ENCODE measurements at regions not wholly inside any gene's neighbourhood (a gene's known extent, or its start where the extent isn't known, plus 50 kb on each side); places are given as distances from the start of the nearest gene placed in this dataset.

GRCh38 chr2:180368881-180369280 lies 361.8 kb upstream of the CWC22 start:
- Histone ChIP-seq H3K4me1 (ENCODE audit: control insufficient read depth in 1 of 2, insufficient read depth in 2 of 2, low read length in 2 of 2) (no peaks in the 10 kb centered on the region), H3K9me3 (ENCODE audit: control insufficient read depth in 1 of 2, insufficient read depth in 1 of 2, low read depth in 1 of 2, low read length in 2 of 2) (no peaks in the 10 kb centered on the region), H3K79me2 (ENCODE audit: insufficient read depth, low read length) (no peaks in the 10 kb centered on the region), H2AFZ (ENCODE audit: low read depth, low read length, poor library complexity, severe bottlenecking) (no peak overlapping the region), H4K20me1 (ENCODE audit: insufficient read depth) (no peaks in the 10 kb centered on the region), H3K9ac (ENCODE audit: low read length) (no peak overlapping the region), H3K9me2 (ENCODE audit: insufficient read depth) (no peaks in the 10 kb centered on the region), H3K4me3 (replicated peaks in 1 of 2; ENCODE audit: low read depth in 1 of 2, low read length in 2 of 2) (no peak overlapping the region), H3K27ac (ENCODE audit: low read depth, low read length) (no peak overlapping the region), H3K4me2 (ENCODE audit: low read length) (no peak overlapping the region), H3K27me3 (ENCODE audit: insufficient read depth, low read length) (no peaks in the 10 kb centered on the region), H3K36me3 (ENCODE audit: control insufficient read depth in 1 of 2, insufficient read depth in 2 of 2, low read length in 2 of 2) (no peaks in the 10 kb centered on the region)
- BruUV-seq (replicated peaks), result no TSS peak
- ChIA-PET RAD21 (ENCODE audit: low non-redundant PET in 1 of 2, low total read pairs in 2 of 2, uncharacterized antibody in 2 of 2, unreplicated experiment in 2 of 2) (no interaction called here), CTCF (no interaction called here), POLR2A (no interaction called here)
- intact Hi-C loops (cut with micrococcal nuclease), result no loop called here
- DNase-seq (ENCODE audit: low read depth, low spot score) (no peak), ATAC-seq (no peak)
- TF ChIP-seq REST (IDR thresholded peaks at IDR 0.05; ENCODE audit: low read depth) (no peak), JUND (IDR thresholded peaks at IDR 0.05) (no peak), SP1 (IDR thresholded peaks at IDR 0.05; ENCODE audit: low read depth) (no peak)

DNA sequence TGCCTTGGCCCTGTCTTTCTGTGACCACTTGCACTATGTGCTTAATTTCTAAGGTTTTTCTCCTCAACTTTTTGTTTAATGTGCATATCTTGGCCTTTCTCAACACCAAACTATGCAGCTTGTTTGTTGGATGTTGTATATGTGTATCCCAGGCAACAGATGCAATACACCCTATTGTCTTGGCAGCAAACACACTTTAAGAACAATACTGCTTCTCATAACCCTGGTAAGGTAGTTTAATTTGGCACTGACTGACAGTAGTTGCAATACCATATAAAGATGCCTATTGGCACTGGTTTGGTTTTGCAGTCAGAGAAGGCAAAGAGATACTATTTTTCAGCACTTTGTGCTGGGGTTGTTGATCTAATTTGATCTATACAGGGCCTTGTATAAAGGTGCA lies 360.7 kb upstream of the CWC22 start:
- Histone ChIP-seq H3K9me3 (ENCODE audit: control insufficient read depth in 1 of 2, insufficient read depth in 1 of 2, low read depth in 1 of 2, low read length in 2 of 2) (no peaks in the 10 kb centered on the region), H3K4me3 (replicated peaks in 1 of 2; ENCODE audit: low read depth in 1 of 2, low read length in 2 of 2) (no peak overlapping the region), H3K27ac (ENCODE audit: low read depth, low read length) (no peak overlapping the region), H2AFZ (ENCODE audit: low read depth, low read length, poor library complexity, severe bottlenecking) (no peak overlapping the region), H3K4me1 (ENCODE audit: control insufficient read depth in 1 of 2, insufficient read depth in 2 of 2, low read length in 2 of 2) (no peaks in the 10 kb centered on the region), H3K9me2 (ENCODE audit: insufficient read depth) (no peaks in the 10 kb centered on the region), H3K36me3 (ENCODE audit: control insufficient read depth in 1 of 2, insufficient read depth in 2 of 2, low read length in 2 of 2) (no peaks in the 10 kb centered on the region), H3K4me2 (ENCODE audit: low read length) (no peak overlapping the region), H4K20me1 (ENCODE audit: insufficient read depth) (no peaks in the 10 kb centered on the region), H3K79me2 (ENCODE audit: insufficient read depth, low read length) (no peaks in the 10 kb centered on the region), H3K9ac (ENCODE audit: low read length) (no peak overlapping the region), H3K27me3 (ENCODE audit: insufficient read depth, low read length) (no peaks in the 10 kb centered on the region)
- CTCF ChIA-PET, result no interaction called here
- RAD21 ChIA-PET (ENCODE audit: low non-redundant PET in 1 of 2, low total read pairs in 2 of 2, uncharacterized antibody in 2 of 2, unreplicated experiment in 2 of 2), result no interaction called here
- ATAC-seq (no peak), DNase-seq (ENCODE audit: low read depth, low spot score) (no peak)
- intact Hi-C loops (cut with micrococcal nuclease), result no loop called here
- POLR2A ChIA-PET, result no interaction called here
- BruUV-seq (replicated peaks), result no TSS peak
- TF ChIP-seq POLR2A (IDR thresholded peaks at IDR 0.05; ENCODE audit: borderline replicate concordance, extremely low read depth, insufficient read depth, insufficient read length) (no peak), TCF7L2 (IDR thresholded peaks at IDR 0.05; ENCODE audit: borderline replicate concordance, extremely low read depth, insufficient read depth, insufficient read length) (no peak), CEBPB (IDR thresholded peaks at IDR 0.05; ENCODE audit: low read depth) (no peak), ZFX (IDR thresholded peaks at IDR 0.05) (no peak)
